ENCODE measurements at regions not wholly inside any gene's neighbourhood (a gene's known extent, or its start where the extent isn't known, plus 50 kb on each side); places are given as distances from the start of the nearest gene placed in this dataset.

DNA sequence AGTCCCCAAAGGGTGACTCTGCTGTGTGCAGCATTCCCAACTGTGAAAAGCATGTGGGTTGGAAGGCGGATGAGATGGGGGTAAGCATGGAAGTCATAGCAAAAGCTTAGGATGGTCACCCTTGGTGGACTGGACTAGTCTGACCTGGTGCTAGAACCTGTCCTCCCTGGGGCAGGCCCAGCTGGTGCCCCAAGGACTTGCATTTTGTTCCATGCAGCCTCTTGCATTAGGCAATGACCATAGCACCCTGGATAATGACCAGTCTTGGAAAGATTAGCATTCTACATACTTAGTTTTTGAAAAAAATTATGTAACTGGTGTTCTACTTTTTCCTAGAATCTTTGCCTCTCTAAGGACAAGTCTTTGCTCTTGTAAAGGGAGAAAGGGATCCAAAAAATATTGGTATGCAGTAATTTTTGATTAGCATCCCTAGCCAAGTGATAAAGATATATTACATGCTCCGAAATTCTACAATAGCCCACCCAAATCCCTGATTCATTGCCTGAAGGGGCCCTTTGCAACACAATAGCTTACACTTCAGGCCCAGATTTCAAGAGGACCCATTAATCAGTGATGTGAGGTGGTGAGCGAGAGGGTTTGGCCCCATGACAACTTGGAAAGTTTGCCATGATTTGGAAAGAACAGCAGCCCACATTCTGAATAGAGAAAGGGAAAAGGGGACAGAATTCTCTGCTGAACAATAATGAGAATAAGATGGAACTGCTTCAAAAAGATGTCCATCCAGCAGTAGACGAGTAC, 93.3 kb upstream of the CD180 start:
- Histone ChIP-seq H3K79me2 (ENCODE audit: control insufficient read depth, insufficient read depth, low read length) (no peaks in the 10 kb centered on the region), H3K4me2 (ENCODE audit: control insufficient read depth, insufficient read depth) (no peak overlapping the region), H3K36me3 (ENCODE audit: control insufficient read depth in 2 of 2, insufficient read depth in 2 of 2, low read length in 1 of 2) (no peaks in the 10 kb centered on the region), H3K9ac (ENCODE audit: control insufficient read depth, insufficient read depth, low read length) (no peak overlapping the region), H4K20me1 (ENCODE audit: control insufficient read depth, insufficient read depth) (no peaks in the 10 kb centered on the region), H3K9me3 (replicated peaks; ENCODE audit: control insufficient read depth, insufficient read depth, low read length) (no peaks in the 10 kb centered on the region), H2AFZ (ENCODE audit: control insufficient read depth, low read depth, low read length) (no peak overlapping the region), H3K27ac (ENCODE audit: control insufficient read depth, insufficient read depth) (no peak overlapping the region), H3K4me3 (no peak overlapping the region), H3K4me1 (ENCODE audit: control insufficient read depth, insufficient read depth, low read length) (no peaks in the 10 kb centered on the region), H3K27me3 (replicated peaks in 1 of 2; ENCODE audit: control insufficient read depth in 2 of 2, insufficient read depth in 2 of 2, low read length in 1 of 2) (no peaks in the 10 kb centered on the region)
- BruUV-seq (replicated peaks) = no TSS peak
- ChIA-PET POLR2A (no interaction called here), CTCF (no interaction called here), RAD21 (ENCODE audit: unreplicated experiment) (no interaction called here), SMC1A (ENCODE audit: uncharacterized antibody, unreplicated experiment) (no interaction called here)
- TF ChIP-seq IKZF2 (IDR thresholded peaks at IDR 0.05) (no peak), SUZ12 (IDR thresholded peaks at IDR 0.05; ENCODE audit: unreplicated experiment) (no peak), MYC (IDR thresholded peaks at IDR 0.05; ENCODE audit: insufficient read depth, insufficient read length, insufficient replicate concordance, low read length, severe bottlenecking) (no peak), ATF7 (IDR thresholded peaks at IDR 0.05; ENCODE audit: low read depth) (no peak), E2F4 (IDR thresholded peaks at IDR 0.05; ENCODE audit: low read depth, low read length) (no peak), SIN3A (IDR thresholded peaks at IDR 0.05; ENCODE audit: low read depth, low read length) (no peak), SMAD1 (IDR thresholded peaks at IDR 0.05; ENCODE audit: low read depth, partially characterized antibody) (no peak), KDM1A (IDR thresholded peaks at IDR 0.05; ENCODE audit: borderline replicate concordance) (no peak)
- TF ChIP-seq, protein P1, sequence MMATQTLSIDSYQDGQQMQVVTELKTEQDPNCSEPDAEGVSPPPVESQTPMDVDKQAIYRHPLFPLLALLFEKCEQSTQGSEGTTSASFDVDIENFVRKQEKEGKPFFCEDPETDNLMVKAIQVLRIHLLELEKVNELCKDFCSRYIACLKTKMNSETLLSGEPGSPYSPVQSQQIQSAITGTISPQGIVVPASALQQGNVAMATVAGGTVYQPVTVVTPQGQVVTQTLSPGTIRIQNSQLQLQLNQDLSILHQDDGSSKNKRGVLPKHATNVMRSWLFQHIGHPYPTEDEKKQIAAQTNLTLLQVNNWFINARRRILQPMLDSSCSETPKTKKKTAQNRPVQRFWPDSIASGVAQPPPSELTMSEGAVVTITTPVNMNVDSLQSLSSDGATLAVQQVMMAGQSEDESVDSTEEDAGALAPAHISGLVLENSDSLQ (IDR thresholded peaks at IDR 0.05) = no peak
- TF ChIP-seq, protein P2, sequence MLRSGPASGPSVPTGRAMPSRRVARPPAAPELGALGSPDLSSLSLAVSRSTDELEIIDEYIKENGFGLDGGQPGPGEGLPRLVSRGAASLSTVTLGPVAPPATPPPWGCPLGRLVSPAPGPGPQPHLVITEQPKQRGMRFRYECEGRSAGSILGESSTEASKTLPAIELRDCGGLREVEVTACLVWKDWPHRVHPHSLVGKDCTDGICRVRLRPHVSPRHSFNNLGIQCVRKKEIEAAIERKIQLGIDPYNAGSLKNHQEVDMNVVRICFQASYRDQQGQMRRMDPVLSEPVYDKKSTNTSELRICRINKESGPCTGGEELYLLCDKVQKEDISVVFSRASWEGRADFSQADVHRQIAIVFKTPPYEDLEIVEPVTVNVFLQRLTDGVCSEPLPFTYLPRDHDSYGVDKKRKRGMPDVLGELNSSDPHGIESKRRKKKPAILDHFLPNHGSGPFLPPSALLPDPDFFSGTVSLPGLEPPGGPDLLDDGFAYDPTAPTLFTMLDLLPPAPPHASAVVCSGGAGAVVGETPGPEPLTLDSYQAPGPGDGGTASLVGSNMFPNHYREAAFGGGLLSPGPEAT (IDR thresholded peaks at IDR 0.05; ENCODE audit: low read depth) = no peak
- intact Hi-C loops (cut with micrococcal nuclease; ENCODE audit: unreplicated experiment) = no loop called here
- DNase-seq (ENCODE audit: low read depth, low spot score) (no peak), FAIRE-seq (no peak), ATAC-seq (no peak)
- in situ Hi-C loops (cut with MboI) = no loop called here
- 43% methylated on average over 4 of the region's 4 CpGs for WGBS (ENCODE audit: insufficient coverage, insufficient replicate concordance, low lambda C conversion rate, missing lambda C conversion rate)
